ENCODE measurements at regions not wholly inside any gene's neighbourhood (a gene's known extent, or its start where the extent isn't known, plus 50 kb on each side); places are given as distances from the start of the nearest gene placed in this dataset.

DNA sequence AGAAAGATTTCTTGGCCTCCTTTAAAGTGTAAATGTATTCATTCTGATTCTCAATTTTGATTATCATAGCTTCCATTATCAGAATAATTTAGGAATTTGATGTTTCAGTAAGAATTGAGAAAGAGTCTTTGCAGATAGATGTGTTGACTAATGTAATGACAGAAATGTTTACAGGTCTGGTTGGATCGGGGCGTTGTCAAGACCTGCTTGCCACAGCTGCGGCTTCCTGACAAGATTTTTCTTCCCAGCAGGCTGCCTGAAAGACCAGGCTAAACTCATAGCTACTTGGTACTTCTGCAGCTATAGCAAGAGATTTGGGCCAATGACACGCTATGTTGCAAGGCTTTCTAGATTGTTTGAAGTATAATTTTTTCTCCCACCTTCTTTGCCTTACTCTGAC is 91.5 kb upstream of the ANKRD50 start:
- TF ChIP-seq, protein P1, sequence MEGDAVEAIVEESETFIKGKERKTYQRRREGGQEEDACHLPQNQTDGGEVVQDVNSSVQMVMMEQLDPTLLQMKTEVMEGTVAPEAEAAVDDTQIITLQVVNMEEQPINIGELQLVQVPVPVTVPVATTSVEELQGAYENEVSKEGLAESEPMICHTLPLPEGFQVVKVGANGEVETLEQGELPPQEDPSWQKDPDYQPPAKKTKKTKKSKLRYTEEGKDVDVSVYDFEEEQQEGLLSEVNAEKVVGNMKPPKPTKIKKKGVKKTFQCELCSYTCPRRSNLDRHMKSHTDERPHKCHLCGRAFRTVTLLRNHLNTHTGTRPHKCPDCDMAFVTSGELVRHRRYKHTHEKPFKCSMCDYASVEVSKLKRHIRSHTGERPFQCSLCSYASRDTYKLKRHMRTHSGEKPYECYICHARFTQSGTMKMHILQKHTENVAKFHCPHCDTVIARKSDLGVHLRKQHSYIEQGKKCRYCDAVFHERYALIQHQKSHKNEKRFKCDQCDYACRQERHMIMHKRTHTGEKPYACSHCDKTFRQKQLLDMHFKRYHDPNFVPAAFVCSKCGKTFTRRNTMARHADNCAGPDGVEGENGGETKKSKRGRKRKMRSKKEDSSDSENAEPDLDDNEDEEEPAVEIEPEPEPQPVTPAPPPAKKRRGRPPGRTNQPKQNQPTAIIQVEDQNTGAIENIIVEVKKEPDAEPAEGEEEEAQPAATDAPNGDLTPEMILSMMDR (IDR thresholded peaks at IDR 0.05; ENCODE audit: low read length) = no peak
- no peak for TF ChIP-seq EZH2 (IDR thresholded peaks at IDR 0.05; ENCODE audit: borderline replicate concordance, low read length)

Measured in OCI-LY1 (cell line).